ENCODE measurements at regions not wholly inside any gene's neighbourhood (a gene's known extent, or its start where the extent isn't known, plus 50 kb on each side); places are given as distances from the start of the nearest gene placed in this dataset.

DNA sequence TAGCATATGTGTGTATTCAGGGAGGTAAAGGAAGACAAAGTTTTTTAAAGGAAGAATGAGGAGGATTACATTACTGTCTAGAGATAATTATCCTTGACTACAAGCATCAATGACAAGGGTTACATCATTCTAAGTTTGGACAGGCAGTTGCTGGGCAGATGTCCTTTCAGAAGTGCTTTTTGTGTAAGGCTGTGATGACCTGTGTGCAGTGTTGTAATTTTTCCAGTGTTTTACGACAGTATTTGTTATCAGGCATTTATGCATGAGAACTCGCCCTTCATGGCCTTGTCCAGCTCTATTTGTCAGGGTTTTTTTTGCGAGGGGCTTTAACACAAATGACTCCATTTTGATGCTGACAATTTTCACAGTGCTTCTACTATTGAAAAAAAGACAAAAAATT is 658.3 kb upstream of the NXPH2 start:
- no peaks in the 10 kb centered on the region for H3K36me3 ChIP-seq (ENCODE audit: control insufficient read depth in 2 of 2, extremely low read depth in 1 of 2, insufficient read depth in 2 of 2, low read length in 2 of 2)
- no peaks in the 10 kb centered on the region for H3K9me3 ChIP-seq (replicated peaks; ENCODE audit: control insufficient read depth, insufficient read depth, low read length)
- no peaks in the 10 kb centered on the region for H3K79me2 ChIP-seq (ENCODE audit: control insufficient read depth, insufficient read depth, low read length)
- no peak overlapping the region for H3K4me2 ChIP-seq (ENCODE audit: insufficient read depth, low read length)
- intact Hi-C loops (cut with micrococcal nuclease) (no loop called here), dilution Hi-C loops (cut with MboI; ENCODE audit: extremely low pct_ligation_motif_present, low sequenced_read_pairs) (no loop called here)
- H3K9ac ChIP-seq (replicated peaks; ENCODE audit: extremely low read depth, insufficient read depth, low read length): no peak overlapping the region
- no peak overlapping the region for H2AFZ ChIP-seq (ENCODE audit: low read depth, low read length)
- FAIRE-seq (no peak), DNase-seq (ENCODE audit: low read depth, low spot score) (no peak)
- ChIA-PET CTCF (no interaction called here), POLR2A (no interaction called here)
- no peaks in the 10 kb centered on the region for H3K9me1 ChIP-seq (replicated peaks; ENCODE audit: control insufficient read depth, extremely low read depth, insufficient read depth, low read length)
- no TSS peak for BruUV-seq (replicated peaks)
- no peaks in the 10 kb centered on the region for H3K27me3 ChIP-seq (ENCODE audit: control insufficient read depth in 2 of 2, insufficient read depth in 2 of 2, low read length in 2 of 2)
- no peaks in the 10 kb centered on the region for H3K4me1 ChIP-seq (ENCODE audit: control insufficient read depth, extremely low read depth, insufficient read depth, low read length)
- no peak overlapping the region for H3K27ac ChIP-seq (ENCODE audit: insufficient read depth, low read depth, low read length)
- H3K4me3 ChIP-seq (replicated peaks in 1 of 3; ENCODE audit: insufficient read depth in 1 of 3, low read depth in 1 of 3, low read length in 3 of 3): no peak overlapping the region
- no peaks in the 10 kb centered on the region for H4K20me1 ChIP-seq (replicated peaks; ENCODE audit: control insufficient read depth, extremely low read depth, insufficient read depth, low read length)
- no peak for TF ChIP-seq FOS (IDR thresholded peaks at IDR 0.05; ENCODE audit: borderline replicate concordance, insufficient read depth, low read length)
- no peak for TF ChIP-seq EZH2 (IDR thresholded peaks at IDR 0.05; ENCODE audit: borderline replicate concordance, low read depth, low read length, severe bottlenecking)
- TF ChIP-seq MYC (IDR thresholded peaks at IDR 0.05; ENCODE audit: low read depth, low read length): no peak
- TF ChIP-seq GATA2 (IDR thresholded peaks at IDR 0.05; ENCODE audit: insufficient read depth, insufficient read length, low read depth, low read length): no peak
- TF ChIP-seq POLR2AphosphoS5 (IDR thresholded peaks at IDR 0.05; ENCODE audit: insufficient read depth, low read depth, low read length): no peak
- TF ChIP-seq CTCF (IDR thresholded peaks at IDR 0.05; ENCODE audit: extremely low read depth in 1 of 2, insufficient read depth in 1 of 2, low read depth in 1 of 2, low read length in 2 of 2): no peak
- no peak for TF ChIP-seq POLR2A (IDR thresholded peaks at IDR 0.05; ENCODE audit: low read depth, low read length)
- TF ChIP-seq, protein P1, sequence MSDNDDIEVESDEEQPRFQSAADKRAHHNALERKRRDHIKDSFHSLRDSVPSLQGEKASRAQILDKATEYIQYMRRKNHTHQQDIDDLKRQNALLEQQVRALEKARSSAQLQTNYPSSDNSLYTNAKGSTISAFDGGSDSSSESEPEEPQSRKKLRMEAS (IDR thresholded peaks at IDR 0.05; ENCODE audit: insufficient read depth, insufficient read length): no peak
- TF ChIP-seq JUN (IDR thresholded peaks at IDR 0.05; ENCODE audit: borderline replicate concordance, insufficient read depth, insufficient read length, low read depth): no peak
